HG03066 (cell line): ENCODE measurements at regions not wholly inside any gene's neighbourhood (a gene's known extent, or its start where the extent isn't known, plus 50 kb on each side); places are given as distances from the start of the nearest gene placed in this dataset.
"Not testable (repeated sequence)": the region's sequence is repeated elsewhere in the genome, so short reads cannot be mapped to it uniquely, and the experiment has no call there.

Source experiments
- ATAC-seq: cut with Tn5 transposase; IDR thresholded peaks from one replicate; pipeline ENCODE4 v1.9.1; 2021; ENCODE audit warnings: low read depth; ENCODE audit not compliant: unreplicated experiment

DNA sequence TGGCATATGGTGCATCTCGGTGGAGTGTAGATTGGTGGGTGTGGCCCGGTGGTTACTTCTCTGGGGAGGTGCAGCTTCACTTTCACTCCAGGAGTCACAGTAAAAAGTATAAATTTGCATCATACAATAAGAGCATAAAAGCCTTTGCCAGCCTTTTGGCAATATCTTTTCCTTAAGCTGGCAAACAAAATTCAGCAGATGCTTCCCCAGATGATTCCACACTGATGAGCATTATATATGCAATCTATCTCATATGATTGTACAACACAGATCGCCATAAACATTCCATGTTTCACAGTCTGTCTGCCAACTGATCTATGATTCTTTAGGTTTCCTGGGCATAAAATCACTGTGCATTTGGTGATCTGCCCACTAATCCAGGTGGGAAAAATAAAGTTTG is 120.2 kb upstream of the ALCAM start:
- no peak for ATAC-seq

- no peak for ATAC-seq
Observed at GRCh38 chr3:105253225-105253624, 113.5 kb upstream of the ALCAM start.

- ATAC-seq, result no peak
Observed at GRCh38 chr3:105254154-105254553, 112.6 kb upstream of the ALCAM start.

- no peak for ATAC-seq
Observed at GRCh38 chr3:105255350-105255749, 111.4 kb upstream of the ALCAM start.

DNA sequence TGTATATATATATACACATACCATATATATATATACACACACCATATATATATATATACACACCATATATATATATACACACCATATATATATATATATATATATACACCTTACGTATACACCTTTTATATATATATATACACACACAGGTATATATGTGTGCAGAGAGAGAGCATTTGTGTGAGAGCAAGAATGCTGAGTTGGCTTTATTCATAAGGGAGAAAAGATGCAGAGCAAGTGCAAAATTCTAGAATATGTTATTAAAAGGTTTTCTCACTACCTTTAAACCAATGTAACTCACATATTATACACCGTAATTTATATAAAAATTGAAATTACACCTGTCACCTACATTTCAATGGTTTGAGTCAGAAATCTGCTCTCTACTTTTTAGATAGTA is 107.2 kb upstream of the ALCAM start:
- no peak for ATAC-seq

- no peak for ATAC-seq
Observed at GRCh38 chr3:105260385-105260784, 106.3 kb upstream of the ALCAM start.

DNA sequence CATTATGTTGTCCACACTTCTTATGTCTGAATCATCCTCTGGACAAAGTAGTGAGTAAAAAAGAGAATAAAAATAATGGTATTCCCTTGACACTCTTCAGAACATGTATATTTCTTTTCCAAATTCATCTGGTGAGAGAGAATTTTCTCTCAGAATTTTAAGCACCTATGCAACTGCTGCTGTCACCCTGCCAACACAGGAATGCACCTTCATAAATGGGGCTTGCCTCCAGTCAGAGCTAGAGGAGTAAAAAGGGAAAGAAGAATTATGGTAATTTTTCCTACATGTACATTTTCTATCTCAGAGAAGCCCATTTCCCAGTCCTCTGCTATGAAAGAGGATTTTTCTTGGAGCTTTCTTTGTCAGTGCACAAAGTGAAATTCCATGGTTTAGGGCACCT is 92.2 kb upstream of the ALCAM start:
- ATAC-seq, result no peak

DNA sequence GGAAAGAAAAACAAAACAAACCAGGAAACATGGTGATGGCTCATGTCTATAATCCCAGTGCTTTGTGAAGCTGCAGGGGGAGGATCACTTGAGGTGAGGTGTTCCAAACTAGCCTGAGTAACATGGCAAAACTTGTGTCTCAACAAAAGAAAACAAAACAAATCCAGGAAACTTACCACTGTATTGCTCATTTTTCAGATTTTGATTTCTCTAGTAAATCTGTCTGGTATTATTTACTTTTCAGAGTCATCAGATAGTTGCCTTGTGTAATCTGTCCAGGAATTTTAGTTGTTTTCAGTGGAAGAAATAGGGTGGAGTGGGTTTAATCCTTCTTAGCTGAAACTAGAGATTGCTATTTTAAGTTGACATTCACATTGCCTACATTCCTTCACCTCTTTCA is 91.8 kb upstream of the ALCAM start:
- no peak for ATAC-seq

DNA sequence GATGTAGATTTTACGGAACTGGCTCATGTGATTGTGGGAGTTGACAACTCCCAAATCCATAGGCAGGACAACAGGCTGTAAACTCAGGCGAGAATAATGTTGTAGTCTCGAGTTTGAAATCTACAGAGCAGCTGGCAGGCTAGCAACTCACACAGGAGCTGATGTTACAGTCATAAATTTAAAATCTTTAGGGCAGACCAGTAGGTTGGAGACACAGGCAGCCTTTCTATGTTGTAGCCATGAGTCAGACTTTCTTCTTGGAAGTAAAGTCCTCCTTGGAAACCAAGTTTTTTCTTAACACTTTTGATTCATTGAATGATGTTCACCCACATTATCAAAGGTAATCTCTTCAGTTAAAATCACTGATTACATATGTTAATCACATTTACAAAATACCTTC is 89.1 kb upstream of the ALCAM start:
- no peak for ATAC-seq

DNA sequence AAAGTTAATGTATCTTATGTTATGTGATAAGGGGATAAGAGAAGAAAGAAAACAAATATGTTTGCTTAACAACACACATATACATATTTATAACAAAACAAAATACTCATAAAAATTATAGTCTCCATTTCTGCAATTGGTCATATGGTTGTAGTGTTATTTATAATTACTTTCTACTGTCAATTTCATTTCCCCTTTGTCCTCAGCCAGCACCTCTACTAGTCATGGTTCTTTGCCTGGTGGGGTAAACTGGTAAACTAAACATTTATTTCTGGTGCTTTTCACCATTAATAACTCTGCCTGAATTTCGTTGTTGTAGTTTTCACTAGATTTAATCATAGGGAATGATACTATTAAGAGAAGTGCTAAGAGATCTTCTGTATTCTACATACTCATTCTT is 88.0 kb upstream of the ALCAM start:
- no peak for ATAC-seq

DNA sequence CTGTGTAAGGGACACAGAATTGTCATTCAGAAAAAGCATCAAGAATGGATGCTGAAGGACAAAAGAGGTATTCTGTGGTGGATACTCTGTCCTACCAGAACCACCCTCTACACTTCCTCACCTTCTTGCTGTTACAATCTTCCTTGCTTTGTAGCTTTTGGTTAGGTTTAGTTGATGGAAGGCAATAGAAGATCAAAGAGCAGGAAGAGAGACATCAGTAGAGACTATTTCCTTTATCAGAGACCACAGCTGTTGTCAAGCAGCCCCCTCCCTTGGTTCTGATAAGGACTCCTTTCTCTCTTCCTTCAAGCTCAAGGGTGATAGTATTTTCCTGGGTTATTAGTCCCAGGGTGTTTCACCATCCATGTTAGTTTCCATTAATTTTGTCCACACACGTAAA is 84.7 kb upstream of the ALCAM start:
- no peak for ATAC-seq

DNA sequence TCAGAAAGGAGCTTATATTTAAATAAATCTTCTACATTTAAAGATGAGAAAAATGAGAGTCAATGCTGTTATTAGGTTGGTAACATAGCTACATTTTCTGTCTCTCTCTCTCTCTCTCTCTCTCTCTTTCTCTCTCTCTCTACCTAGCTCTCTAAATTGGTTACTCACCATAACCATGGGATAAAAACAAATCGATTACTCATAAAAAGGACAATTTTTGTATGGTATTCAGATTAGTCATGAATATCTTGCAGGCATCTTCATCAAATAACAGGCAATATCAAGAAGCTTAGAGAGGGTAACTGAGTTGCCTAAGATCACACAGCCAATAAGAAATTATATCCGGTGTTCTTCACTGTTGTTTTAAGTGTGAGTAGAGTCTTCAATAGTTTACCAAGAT is 81.8 kb upstream of the ALCAM start:
- no peak for ATAC-seq

GRCh38 chr3:105285653-105286241 is 81.0 kb upstream of the ALCAM start:
- ATAC-seq, result no peak

DNA sequence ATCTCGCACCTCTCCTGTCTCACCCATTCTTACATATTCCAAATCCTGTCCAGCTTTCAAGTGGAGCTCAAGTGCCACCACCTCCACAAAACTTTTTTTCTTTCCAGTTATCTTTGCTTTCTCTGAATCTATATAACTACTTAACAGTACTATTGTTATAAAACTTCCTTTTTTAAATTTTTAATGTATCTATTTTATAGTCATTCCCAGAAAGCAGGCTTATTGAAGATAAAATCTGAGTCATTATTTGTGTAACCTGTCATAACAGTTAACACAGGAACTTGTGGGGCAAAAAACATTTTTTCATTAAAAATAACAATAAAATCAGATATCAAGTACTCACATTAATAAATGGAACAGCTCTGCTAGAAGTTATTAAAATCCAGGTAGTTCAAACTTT is 73.3 kb upstream of the ALCAM start:
- no peak for ATAC-seq

DNA sequence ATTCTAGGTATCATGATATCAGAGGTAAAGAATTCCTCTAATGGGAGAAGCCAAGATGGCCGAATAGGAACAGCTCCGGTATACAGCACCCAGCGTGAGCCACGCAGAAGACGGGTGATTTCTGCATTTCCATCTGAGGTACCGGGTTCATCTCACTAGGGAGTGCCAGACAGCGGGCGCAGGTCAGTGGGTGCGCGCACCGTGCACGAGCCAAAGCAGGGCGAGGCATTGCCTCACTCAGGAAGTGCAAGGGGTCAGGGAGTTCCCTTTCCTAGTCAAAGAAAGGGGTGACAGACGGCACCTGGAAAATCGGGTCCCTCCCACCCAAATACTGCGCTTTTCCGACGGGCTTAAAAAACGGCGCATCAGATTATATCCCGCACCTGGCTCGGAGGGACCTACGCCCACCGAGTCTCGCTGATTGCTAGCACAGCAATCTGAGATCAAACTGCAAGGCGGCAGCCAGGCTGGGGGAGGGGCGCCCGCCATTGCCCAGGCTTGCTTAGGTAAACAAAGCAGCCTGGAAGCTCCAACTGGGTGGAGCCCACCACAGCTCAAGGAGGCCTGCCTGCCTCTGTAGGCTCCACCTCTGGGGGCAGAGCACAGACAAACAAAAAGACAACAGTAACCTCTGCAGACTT is 70.4 kb upstream of the ALCAM start:
- not testable (repeated sequence) for ATAC-seq

GRCh38 chr3:105304487-105304886 is 62.2 kb upstream of the ALCAM start:
- no peak for ATAC-seq

DNA sequence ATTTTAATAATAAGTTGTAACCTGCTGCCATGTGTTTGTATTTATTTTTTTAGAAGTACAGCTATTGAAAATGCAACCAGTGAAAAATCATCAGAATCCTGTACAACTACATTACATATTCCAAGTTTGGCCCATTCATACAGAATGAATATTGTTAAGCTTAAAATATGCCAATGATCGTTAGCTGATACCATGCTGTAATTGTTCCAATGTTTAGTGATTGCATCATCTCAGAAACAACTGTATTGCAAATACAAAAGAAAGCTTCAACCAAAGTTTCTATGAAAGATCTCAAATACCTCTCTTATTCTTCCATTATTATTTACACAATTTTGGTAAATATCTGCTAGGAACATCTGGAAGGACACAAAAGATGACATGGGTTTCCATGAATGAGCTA is 51.6 kb upstream of the ALCAM start:
- ATAC-seq, result no peak

DNA sequence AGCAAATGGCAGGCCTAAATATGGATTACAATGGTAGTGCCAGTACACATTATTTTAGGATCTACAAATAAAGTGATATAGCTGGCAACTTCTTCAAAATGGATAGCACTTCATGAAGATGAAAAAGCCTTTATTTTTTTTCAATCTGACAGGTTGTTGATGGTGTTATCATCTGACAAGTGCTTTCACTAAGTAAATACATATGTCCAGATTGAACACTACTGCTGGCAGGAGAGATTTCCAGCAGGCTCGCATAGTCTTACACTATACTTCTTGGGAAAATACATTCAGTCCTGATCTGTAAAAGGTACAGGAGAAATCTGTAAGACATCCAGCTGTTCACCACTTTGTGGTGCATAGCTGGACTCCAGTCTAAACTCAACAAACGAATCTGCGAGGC is 50.9 kb upstream of the ALCAM start:
- ATAC-seq, result no peak

DNA sequence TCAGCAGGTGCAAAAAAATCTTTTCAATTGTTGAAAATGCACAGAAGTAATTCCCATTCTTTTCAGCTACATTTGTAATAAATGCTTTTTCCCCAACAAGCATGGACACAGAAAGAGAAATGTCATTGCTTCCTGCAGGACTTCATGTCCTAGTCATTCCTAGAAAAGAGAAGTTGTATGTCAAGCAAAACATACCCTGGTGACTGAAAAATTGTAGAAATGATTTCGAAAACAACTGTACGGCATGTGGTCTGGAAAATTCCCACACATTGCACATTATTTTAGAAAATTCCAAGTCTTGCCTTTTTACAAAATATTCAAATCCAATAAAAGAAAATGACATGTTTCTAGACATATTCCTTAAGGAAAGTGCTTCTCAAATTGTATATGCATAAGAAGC is 50.4 kb upstream of the ALCAM start:
- no peak for ATAC-seq
